Psoas muscle (tissue), 7 donors: ENCODE measurements at regions not wholly inside any gene's neighbourhood (a gene's known extent, or its start where the extent isn't known, plus 50 kb on each side); places are given as distances from the start of the nearest gene placed in this dataset.

ENCODE experiments used
- ATAC-seq, 4 donors: fragments of 200-7000 bp; cut with Tn5 transposase; one replicate each; pipeline ENCODE4 v1.9.1; 2020; ENCODE audit warnings: moderate library complexity in 3 of 4, mild to moderate bottlenecking in 2 of 4
- DNase-seq, 2 donors: peaks; one replicate each; pipeline ENCODE4 v3.0.0-alpha.2; 2020
- H3K27ac ChIP-seq: fragments of 200-600 bp; one replicate; pipeline ENCODE4 v1.8.0; 2022
- H3K27me3 ChIP-seq, 3 donors: fragments of 200-600 bp in 1 of 3; one replicate each; pipeline versions ENCODE4 v1.6.1 to v1.8.0; 2013 to 2022; ENCODE audit warnings: low read length in 2 of 3, mild to moderate bottlenecking in 2 of 3, moderate library complexity in 1 of 3; ENCODE audit not compliant: insufficient read depth in 3 of 3
- H3K36me3 ChIP-seq, 2 donors: fragments of 200-600 bp in 1 of 2; one replicate each; pipeline versions ENCODE4 v1.6.1 to v1.8.0; 2013 to 2022; ENCODE audit warnings: low read depth in 1 of 2, mild to moderate bottlenecking in 1 of 2, moderate library complexity in 1 of 2; ENCODE audit not compliant: insufficient read depth in 1 of 2
- H3K4me1 ChIP-seq: fragments of 200-600 bp; one replicate; pipeline ENCODE4 v1.8.0; 2022
- H3K4me3 ChIP-seq: fragments of 200-600 bp; one replicate; pipeline ENCODE4 v1.8.0; 2022; ENCODE audit warnings: mild to moderate bottlenecking
- H3K9me3 ChIP-seq: fragments of 200-600 bp; one replicate; pipeline ENCODE4 v1.8.0; 2022
- WGBS, 3 donors: extraction: QIAGEN DNeasy Blood & Tissue Kit; methylation state at CpG; one replicate each; pipeline versions ENCODE4 v1.1.6 to v1.1.7; 2013; 5-methylcytosine and 5-hydroxymethylcytosine counted together
- intact Hi-C, 2 donors: fragments of 100-400 bp; cut with DNase I; formaldehyde crosslinking; loops; one replicate each; pipeline versions ENCODE4 v1.11.0 to v1.14.2; 2022
- TF ChIP-seq, protein P1 (sequence below): fragments of 200-600 bp; IDR thresholded peaks from one replicate; pipeline ENCODE4 v1.8.0; 2022; ENCODE audit warnings: antibody characterized with exemption
- donor health status: healthy with polysubstance abuse.
- donor health status: DM: no; HTN: no; CAD: no; lungs with moderate emphysema.
- donor health status: Bipolar disorder and iron deficiency.
- donor health status: healthy.
- donor health status: DM: yes; HTN: yes; CAD: no.
- donor health status: DM: no; HTN: no; CAD: no.
- donor health status: DM: yes; HTN: yes; CAD: no.

DNA sequence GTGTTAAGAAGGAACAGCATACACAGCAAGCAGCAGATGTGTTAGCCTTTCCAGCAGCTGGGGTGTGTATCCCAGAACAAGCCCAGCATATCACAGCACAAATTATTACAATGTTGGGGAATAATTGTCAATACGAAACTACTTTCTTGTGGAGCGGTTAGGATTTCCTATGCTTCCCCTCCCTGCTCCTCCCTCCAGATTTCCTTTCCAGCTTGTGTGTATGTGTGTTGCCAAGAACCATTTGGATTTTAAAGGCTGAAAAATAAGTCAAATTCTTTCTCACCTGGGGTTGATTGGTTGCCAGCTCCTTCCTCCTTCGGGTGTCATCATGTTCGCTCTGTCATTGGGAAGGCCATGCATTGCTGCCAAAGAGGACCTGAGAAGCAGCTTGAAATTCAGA is 178.2 kb upstream of the FRMPD4 start:
- Histone ChIP-seq H3K4me3 (no peak overlapping the region), H3K9me3 (no peaks in the 10 kb centered on the region), H3K36me3 (no peaks in the 10 kb centered on the region), H3K27me3 (no peaks in the 10 kb centered on the region), H3K27ac (no peak overlapping the region), H3K4me1 (no peaks in the 10 kb centered on the region)
- DNase-seq (no peak), ATAC-seq (no peak)
- TF ChIP-seq, protein P1, sequence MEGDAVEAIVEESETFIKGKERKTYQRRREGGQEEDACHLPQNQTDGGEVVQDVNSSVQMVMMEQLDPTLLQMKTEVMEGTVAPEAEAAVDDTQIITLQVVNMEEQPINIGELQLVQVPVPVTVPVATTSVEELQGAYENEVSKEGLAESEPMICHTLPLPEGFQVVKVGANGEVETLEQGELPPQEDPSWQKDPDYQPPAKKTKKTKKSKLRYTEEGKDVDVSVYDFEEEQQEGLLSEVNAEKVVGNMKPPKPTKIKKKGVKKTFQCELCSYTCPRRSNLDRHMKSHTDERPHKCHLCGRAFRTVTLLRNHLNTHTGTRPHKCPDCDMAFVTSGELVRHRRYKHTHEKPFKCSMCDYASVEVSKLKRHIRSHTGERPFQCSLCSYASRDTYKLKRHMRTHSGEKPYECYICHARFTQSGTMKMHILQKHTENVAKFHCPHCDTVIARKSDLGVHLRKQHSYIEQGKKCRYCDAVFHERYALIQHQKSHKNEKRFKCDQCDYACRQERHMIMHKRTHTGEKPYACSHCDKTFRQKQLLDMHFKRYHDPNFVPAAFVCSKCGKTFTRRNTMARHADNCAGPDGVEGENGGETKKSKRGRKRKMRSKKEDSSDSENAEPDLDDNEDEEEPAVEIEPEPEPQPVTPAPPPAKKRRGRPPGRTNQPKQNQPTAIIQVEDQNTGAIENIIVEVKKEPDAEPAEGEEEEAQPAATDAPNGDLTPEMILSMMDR: no peak
- 59 to 72% (median 60%) methylated on average over 4 of the region's 4 CpGs for WGBS, 3 donors
- intact Hi-C loops: no loop called here

DNA sequence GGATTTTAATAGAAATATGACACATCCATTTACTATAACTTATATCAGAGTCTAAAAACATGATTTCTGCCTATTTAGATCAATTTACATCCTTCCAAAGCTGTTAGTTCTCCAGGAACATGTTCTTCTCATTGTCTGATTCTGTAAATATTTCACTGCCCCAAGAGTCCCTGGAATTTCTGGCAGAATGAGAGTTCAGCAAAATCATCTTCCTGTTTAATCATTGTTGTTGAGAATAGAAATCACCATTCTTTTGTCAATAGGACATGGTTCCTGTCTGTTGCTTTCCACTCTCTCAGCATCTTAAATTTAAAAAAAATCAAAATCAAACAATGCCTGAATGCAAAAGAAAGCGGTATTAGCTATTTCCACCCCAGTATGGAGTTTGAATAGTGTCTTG is 172.8 kb upstream of the FRMPD4 start:
- 46 to 80% (median 68%) methylated on average over 1 of the region's 1 CpG for WGBS, 3 donors
- intact Hi-C loops: no loop called here
- H3K4me1 ChIP-seq: no peaks in the 10 kb centered on the region
- H3K9me3 ChIP-seq: no peaks in the 10 kb centered on the region
- no peak overlapping the region for H3K4me3 ChIP-seq
- DNase-seq (no peak), ATAC-seq (no peak)
- TF ChIP-seq, protein P1: no peak
- H3K36me3 ChIP-seq: no peaks in the 10 kb centered on the region
- H3K27ac ChIP-seq: no peak overlapping the region
- no peaks in the 10 kb centered on the region for H3K27me3 ChIP-seq

DNA sequence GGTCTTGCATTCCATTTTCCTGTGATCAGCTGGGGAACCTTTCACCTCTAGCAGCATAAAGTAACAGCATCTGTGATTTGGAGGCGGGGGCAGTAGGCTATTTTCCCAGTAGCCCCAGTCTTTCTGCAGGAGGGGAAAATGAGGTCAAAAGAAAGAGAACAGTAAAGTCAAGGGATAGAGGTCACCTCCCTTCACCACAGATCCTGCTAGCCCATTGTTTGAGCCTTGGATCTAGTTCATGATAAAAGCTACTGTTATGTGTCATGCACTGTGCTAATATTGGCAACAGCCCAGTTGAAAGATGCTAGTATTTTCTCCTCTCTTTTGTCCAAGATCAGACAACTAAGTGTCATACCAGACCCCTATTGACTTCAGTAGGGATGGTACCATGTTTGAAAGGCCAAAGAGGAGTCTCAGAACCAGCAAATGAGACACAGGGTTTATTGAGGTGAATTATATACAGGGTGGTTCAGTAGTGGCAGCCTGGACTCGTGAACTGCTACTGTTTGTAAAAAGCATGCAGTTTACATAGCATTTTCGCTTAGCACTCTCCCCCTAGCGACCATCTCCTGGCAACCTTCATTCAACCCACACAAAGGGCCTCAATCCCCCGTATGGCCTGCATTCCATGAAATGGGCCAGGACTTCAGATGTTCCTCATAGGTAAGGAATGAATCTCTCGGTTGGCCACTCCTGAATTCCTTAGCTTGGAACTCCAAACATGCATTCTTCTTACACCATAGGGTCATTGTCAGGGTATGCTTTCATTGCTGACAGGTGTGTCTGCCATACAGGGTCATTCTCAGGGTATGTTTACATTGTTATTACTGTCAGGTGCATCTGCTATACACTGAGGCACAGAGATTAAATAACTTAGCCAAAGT is 170.0 kb upstream of the FRMPD4 start:
- no peak overlapping the region for H3K27ac ChIP-seq
- H3K36me3 ChIP-seq: no peaks in the 10 kb centered on the region
- intact Hi-C loops: no loop called here
- ATAC-seq (no peak), DNase-seq (no peak)
- WGBS, 3 donors: 65 to 90% (median 82%) methylated on average over 6 of the region's 6 CpGs
- TF ChIP-seq, protein P1: no peak
- no peaks in the 10 kb centered on the region for H3K9me3 ChIP-seq
- H3K4me3 ChIP-seq: no peak overlapping the region
- no peaks in the 10 kb centered on the region for H3K4me1 ChIP-seq
- H3K27me3 ChIP-seq: no peaks in the 10 kb centered on the region

DNA sequence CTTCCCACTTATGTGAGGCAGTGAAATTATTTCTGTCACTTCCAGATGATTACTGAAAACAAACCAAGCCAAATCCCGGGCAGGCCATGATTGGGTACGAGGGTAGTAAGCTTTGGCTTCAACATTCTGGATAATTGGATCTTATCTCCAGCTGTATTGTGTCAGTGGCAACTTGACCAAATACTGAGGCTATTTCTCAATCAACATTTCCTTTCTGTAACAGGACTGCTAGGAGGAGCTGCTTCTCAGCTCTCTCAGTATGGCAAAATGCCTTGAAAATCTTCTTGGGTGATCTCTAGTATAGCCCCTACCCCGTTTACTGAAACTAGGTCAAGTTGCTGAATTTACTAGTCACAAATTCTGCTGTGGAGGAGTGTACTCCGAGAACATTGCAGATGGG is 169.3 kb upstream of the FRMPD4 start:
- no peak for ATAC-seq
- Histone ChIP-seq H3K27me3 (no peaks in the 10 kb centered on the region), H3K9me3 (no peaks in the 10 kb centered on the region), H3K27ac (no peak overlapping the region), H3K4me1 (no peaks in the 10 kb centered on the region), H3K4me3 (no peak overlapping the region), H3K36me3 (no peaks in the 10 kb centered on the region)
- 37 to 49% (median 46%) methylated on average over 4 of the region's 4 CpGs for WGBS, 3 donors
- no peak for DNase-seq
- TF ChIP-seq, protein P1: no peak
- intact Hi-C loops: no loop called here
